Mesenchymal stem cell (in vitro differentiated cells and primary cell): ENCODE measurements at regions not wholly inside any gene's neighbourhood (a gene's known extent, or its start where the extent isn't known, plus 50 kb on each side); places are given as distances from the start of the nearest gene placed in this dataset.

Experiments
- DNase-seq: peaks from one replicate; pipeline ENCODE4 v3.0.0-alpha.2; 2013
- H2AFZ ChIP-seq: one replicate; pipeline ENCODE4 v1.6.1; 2013; ENCODE audit warnings: low read depth, mild to moderate bottlenecking, control low read depth, inconsistent platforms, low read length, moderate library complexity
- H2AK5ac ChIP-seq: 2 replicates; pipeline ENCODE4 v1.6.1; 2013; ENCODE audit warnings: low read length, moderate library complexity, mild to moderate bottlenecking, inconsistent platforms; ENCODE audit not compliant: severe bottlenecking
- H2BK120ac ChIP-seq: one replicate; pipeline ENCODE4 v1.6.1; 2013; ENCODE audit warnings: low read depth, mild to moderate bottlenecking, inconsistent platforms, low read length, moderate library complexity
- H2BK12ac ChIP-seq, 2 experiments: one replicate each; pipeline ENCODE4 v1.6.1; 2013; ENCODE audit warnings: inconsistent platforms in 2 of 2, low read length in 2 of 2, mild to moderate bottlenecking in 2 of 2, moderate library complexity in 2 of 2, control low read depth in 1 of 2
- H2BK15ac ChIP-seq: one replicate; pipeline ENCODE4 v1.6.1; 2013; ENCODE audit warnings: mild to moderate bottlenecking, low read depth, inconsistent platforms; ENCODE audit not compliant: poor library complexity, severe bottlenecking
- H2BK5ac ChIP-seq: 2 replicates; pipeline ENCODE4 v1.6.1; 2013; ENCODE audit warnings: low read depth, mild to moderate bottlenecking, low read length, control low read depth, inconsistent platforms; ENCODE audit not compliant: poor library complexity, severe bottlenecking
- H3K14ac ChIP-seq, 2 experiments: one replicate each; pipeline ENCODE4 v1.6.1; 2013; ENCODE audit warnings: inconsistent platforms in 2 of 2, low read length in 2 of 2, control low read depth in 1 of 2, mild to moderate bottlenecking in 1 of 2, moderate library complexity in 1 of 2
- H3K18ac ChIP-seq, 2 experiments: one replicate each; pipeline ENCODE4 v1.6.1; 2013; ENCODE audit warnings: inconsistent platforms in 2 of 2, low read length in 2 of 2, control low read depth in 1 of 2, low read depth in 1 of 2, mild to moderate bottlenecking in 1 of 2
- H3K23ac ChIP-seq, 2 experiments: one replicate each; pipeline ENCODE4 v1.6.1; 2013; ENCODE audit warnings: inconsistent platforms in 2 of 2, low read length in 2 of 2, mild to moderate bottlenecking in 2 of 2, moderate library complexity in 2 of 2, control low read depth in 1 of 2
- H3K27ac ChIP-seq: 2 replicates; pipeline ENCODE4 v1.5.1; 2013; ENCODE audit warnings: mild to moderate bottlenecking, moderate library complexity, low read length, control low read depth, inconsistent platforms; ENCODE audit not compliant: poor library complexity, severe bottlenecking
- H3K27me3 ChIP-seq, 2 experiments: 2 replicates each; pipeline versions ENCODE4 v1.6.1 to v1.7.0; 2013; ENCODE audit warnings: low read length in 2 of 2, mild to moderate bottlenecking in 2 of 2, moderate library complexity in 2 of 2, control low read depth in 1 of 2, inconsistent platforms in 1 of 2; ENCODE audit not compliant: control insufficient read depth in 1 of 2, insufficient read depth in 1 of 2
- H3K36me3 ChIP-seq, 2 experiments: 2 replicates each; pipeline versions ENCODE4 v1.6.1 to v1.7.0; 2013; ENCODE audit warnings: low read length in 2 of 2, control low read depth in 1 of 2, inconsistent platforms in 1 of 2, low read depth in 1 of 2, mild to moderate bottlenecking in 1 of 2; ENCODE audit not compliant: insufficient read depth in 2 of 2, control insufficient read depth in 1 of 2
- H3K4ac ChIP-seq, 2 experiments: one replicate each; pipeline ENCODE4 v1.6.1; 2013; ENCODE audit warnings: inconsistent platforms in 2 of 2, low read length in 2 of 2, mild to moderate bottlenecking in 2 of 2, moderate library complexity in 2 of 2, control low read depth in 1 of 2, low read depth in 1 of 2
- H3K4me1 ChIP-seq: 2 replicates; pipeline ENCODE4 v1.6.1; 2013; ENCODE audit warnings: low read depth, low read length, control low read depth; ENCODE audit not compliant: control insufficient read depth, insufficient read depth
- H3K4me2 ChIP-seq: 2 replicates; pipeline ENCODE4 v1.6.1; 2013; ENCODE audit warnings: low read length, mild to moderate bottlenecking, inconsistent platforms; ENCODE audit not compliant: poor library complexity, severe bottlenecking
- H3K4me3 ChIP-seq, 2 experiments: 2 replicates each; pipeline versions ENCODE4 v1.5.1 to v1.7.0; 2013; ENCODE audit warnings: low read length in 2 of 2, mild to moderate bottlenecking in 2 of 2, control low read depth in 1 of 2, low read depth in 1 of 2; ENCODE audit not compliant: insufficient read depth in 1 of 2
- H3K79me1 ChIP-seq: replicated peaks from 2 replicates; pipeline ENCODE4 v1.6.1; 2013; ENCODE audit warnings: mild to moderate bottlenecking, control low read depth, low read length, inconsistent platforms; ENCODE audit not compliant: poor library complexity, severe bottlenecking
- H3K9ac ChIP-seq: 2 replicates; pipeline ENCODE4 v1.7.0; 2013; ENCODE audit warnings: mild to moderate bottlenecking, low read length, moderate library complexity
- H3K9me3 ChIP-seq: 2 replicates; pipeline ENCODE4 v1.7.0; 2013; ENCODE audit warnings: mild to moderate bottlenecking, low read length; ENCODE audit not compliant: control insufficient read depth
- H4K8ac ChIP-seq: one replicate; pipeline ENCODE4 v1.6.1; 2013; ENCODE audit warnings: inconsistent platforms, mild to moderate bottlenecking, low read length, moderate library complexity
- H4K91ac ChIP-seq: one replicate; pipeline ENCODE4 v1.6.1; 2013; ENCODE audit warnings: mild to moderate bottlenecking, low read length, inconsistent platforms
- WGBS: methylation state at CpG from one replicate; pipeline ENCODE4 v1.1.7; 2013; ENCODE audit warnings: mixed read lengths; 5-methylcytosine and 5-hydroxymethylcytosine counted together

- H2AFZ ChIP-seq: no peak overlapping the region
- H2BK120ac ChIP-seq: no peak overlapping the region
- H3K18ac ChIP-seq: no peak overlapping the region
- H3K79me1 ChIP-seq: no peaks in the 10 kb centered on the region
- H3K4ac ChIP-seq: no peak overlapping the region
- H2BK15ac ChIP-seq: no peak overlapping the region
- DNase-seq: peak; percentile 3
- H4K8ac ChIP-seq: no peak overlapping the region
- H3K23ac ChIP-seq: no peak overlapping the region
- no peak overlapping the region for H3K27ac ChIP-seq
- no peaks in the 10 kb centered on the region for H3K9me3 ChIP-seq
- no peak overlapping the region for H2AK5ac ChIP-seq
- H3K4me1 ChIP-seq: no peaks in the 10 kb centered on the region
- H4K91ac ChIP-seq: no peak overlapping the region
- H2BK12ac ChIP-seq: no peak overlapping the region
- no peak overlapping the region for H3K14ac ChIP-seq
- no peak overlapping the region for H3K4me2 ChIP-seq
- H3K4me3 ChIP-seq: no peak overlapping the region
- no peak overlapping the region for H2BK5ac ChIP-seq
- H3K27me3 ChIP-seq: peaks cover 0 to 5% of the 10 kb centered on the region in 2 experiments
- no peaks in the 10 kb centered on the region for H3K36me3 ChIP-seq
- H3K9ac ChIP-seq: no peak overlapping the region
These were observed 213.2 kb upstream of the EDNRB start for GRCh38 chr13:78131811-78132210.

- Histone ChIP-seq H2BK120ac (no peak overlapping the region), H2AFZ (no peak overlapping the region)
These were observed 212.7 kb upstream of the EDNRB start for GRCh38 chr13:78131346-78131745.

GRCh38 chr13:78129823-78130222 is 211.2 kb upstream of the EDNRB start:
- no CpG with 5 or more reads among the region's 2 CpGs for WGBS
- no peak for DNase-seq
- Histone ChIP-seq H3K4ac (no peak overlapping the region), H2AFZ (no peak overlapping the region), H2AK5ac (no peak overlapping the region), H3K9ac (no peak overlapping the region), H3K79me1 (no peaks in the 10 kb centered on the region), H4K8ac (no peak overlapping the region), H3K23ac (no peak overlapping the region), H3K27me3 (peaks cover 0 to 5% of the 10 kb centered on the region in 2 experiments), H3K9me3 (no peaks in the 10 kb centered on the region), H3K4me1 (no peaks in the 10 kb centered on the region), H3K4me3 (no peak overlapping the region), H3K27ac (no peak overlapping the region), H3K4me2 (no peak overlapping the region), H2BK120ac (no peak overlapping the region), H3K14ac (no peak overlapping the region), H4K91ac (no peak overlapping the region), H3K36me3 (no peaks in the 10 kb centered on the region), H2BK15ac (no peak overlapping the region), H3K18ac (no peak overlapping the region), H2BK5ac (no peak overlapping the region), H2BK12ac (no peak overlapping the region)

More at GRCh38 chr13:78131346-78131745, 212.7 kb upstream of the EDNRB start:
- no peak overlapping the region for H3K4ac ChIP-seq
- H2AK5ac ChIP-seq: no peak overlapping the region
- no peak overlapping the region for H2BK5ac ChIP-seq
- H3K4me3 ChIP-seq: no peak overlapping the region
- H3K9ac ChIP-seq: no peak overlapping the region
- H3K4me2 ChIP-seq: no peak overlapping the region
- H3K36me3 ChIP-seq: no peaks in the 10 kb centered on the region
- no peaks in the 10 kb centered on the region for H3K4me1 ChIP-seq
- no peak overlapping the region for H2BK12ac ChIP-seq
- WGBS: 100% methylated on average over 2 of the region's 2 CpGs
- H3K27ac ChIP-seq: no peak overlapping the region
- H3K18ac ChIP-seq: no peak overlapping the region
- H4K8ac ChIP-seq: no peak overlapping the region
- H3K27me3 ChIP-seq: peaks cover 0 to 5% of the 10 kb centered on the region in 2 experiments
- no peak overlapping the region for H2BK15ac ChIP-seq
- DNase-seq: no peak
- H4K91ac ChIP-seq: no peak overlapping the region
- no peak overlapping the region for H3K23ac ChIP-seq
- H3K79me1 ChIP-seq: no peaks in the 10 kb centered on the region
- H3K14ac ChIP-seq: no peak overlapping the region
- no peaks in the 10 kb centered on the region for H3K9me3 ChIP-seq

- Histone ChIP-seq H3K27ac (no peak overlapping the region), H2BK120ac (no peak overlapping the region), H3K14ac (no peak overlapping the region), H3K4me2 (no peak overlapping the region), H2AK5ac (no peak overlapping the region), H4K91ac (no peak overlapping the region), H3K9me3 (no peaks in the 10 kb centered on the region), H2AFZ (no peak overlapping the region), H4K8ac (no peak overlapping the region), H3K23ac (no peak overlapping the region), H2BK12ac (no peak overlapping the region), H3K9ac (no peak overlapping the region), H3K4ac (no peak overlapping the region), H2BK5ac (no peak overlapping the region), H2BK15ac (no peak overlapping the region), H3K4me3 (no peak overlapping the region), H3K79me1 (no peaks in the 10 kb centered on the region), H3K18ac (no peak overlapping the region), H3K36me3 (no peaks in the 10 kb centered on the region), H3K4me1 (no peaks in the 10 kb centered on the region), H3K27me3 (peaks cover 0 to 5% of the 10 kb centered on the region in 2 experiments)
- DNase-seq: no peak
These were observed 210.7 kb upstream of the EDNRB start for GRCh38 chr13:78129359-78129758.
